SU-DHL-6 (cell line): ENCODE measurements at regions not wholly inside any gene's neighbourhood (a gene's known extent, or its start where the extent isn't known, plus 50 kb on each side); places are given as distances from the start of the nearest gene placed in this dataset.

Experiments used
- H2AFZ ChIP-seq: fragments of 200-600 bp; sonication (generic); 2 replicates; pipeline ENCODE4 v1.6.1; 2014; ENCODE audit warnings: low read depth, mild to moderate bottlenecking, moderate library complexity, mixed read lengths, antibody characterized with exemption, low read length; ENCODE audit not compliant: severe bottlenecking
- H3F3A ChIP-seq: fragments of 200-600 bp; shearing (Covaris generic); 2 replicates; pipeline ENCODE4 v1.6.0; 2016; ENCODE audit warnings: antibody characterized with exemption, mild to moderate bottlenecking; ENCODE audit not compliant: insufficient read depth
- H3K27ac ChIP-seq: fragments of 200-600 bp; sonication (generic); 2 replicates; pipeline ENCODE4 v1.5.1; 2016; ENCODE audit warnings: low read depth, mild to moderate bottlenecking, low read length, moderate library complexity, mixed read lengths
- H3K27me3 ChIP-seq: fragments of 200-600 bp; sonication (generic), shearing (Covaris generic); 2 replicates; pipeline ENCODE4 v1.6.0; 2014; ENCODE audit warnings: mild to moderate bottlenecking, low read length
- H3K36me3 ChIP-seq: fragments of 200-600 bp; sonication (generic); 2 replicates; pipeline ENCODE4 v1.6.1; 2014; ENCODE audit warnings: mild to moderate bottlenecking, low read length, mixed read lengths
- H3K4me2 ChIP-seq: fragments of 300-600, 200-600 bp; shearing (Covaris generic), sonication (generic); 2 replicates; pipeline ENCODE4 v1.6.0; 2014; ENCODE audit warnings: low read length, low read depth, mild to moderate bottlenecking; ENCODE audit not compliant: poor library complexity, severe bottlenecking
- H3K4me3 ChIP-seq: fragments of 200-600 bp; sonication (generic); 2 replicates; pipeline ENCODE4 v1.5.1; 2014; ENCODE audit warnings: antibody characterized with exemption, low read length, mild to moderate bottlenecking, mixed read lengths; ENCODE audit not compliant: insufficient read depth, poor library complexity, severe bottlenecking
- H3K79me2 ChIP-seq: fragments of 200-600 bp; sonication (generic); 2 replicates; pipeline ENCODE4 v1.6.1; 2014; ENCODE audit warnings: mild to moderate bottlenecking, low read length, moderate library complexity; ENCODE audit not compliant: insufficient read depth
- H3K9ac ChIP-seq: fragments of 200-600 bp; sonication (generic); 2 replicates; pipeline ENCODE4 v1.7.0; 2014; ENCODE audit warnings: mild to moderate bottlenecking, low read length
- H3K9me2 ChIP-seq: fragments of 200-600 bp; sonication (generic); replicated peaks from 2 replicates; pipeline ENCODE4 v1.6.1; 2014; ENCODE audit warnings: low read length; ENCODE audit not compliant: insufficient read depth
- H3K9me3 ChIP-seq: fragments of 200-600 bp; sonication (generic); 2 replicates; pipeline ENCODE4 v1.6.1; 2014; ENCODE audit warnings: low read length, mixed read lengths; ENCODE audit not compliant: insufficient read depth
- H4K20me1 ChIP-seq: fragments of 200-600 bp; sonication (generic); 2 replicates; pipeline ENCODE4 v1.6.1; 2014; ENCODE audit warnings: low read depth, mild to moderate bottlenecking, antibody characterized with exemption, low read length, moderate library complexity, mixed read lengths
- EZH2phosphoT487 ChIP-seq: fragments of 200-600 bp; sonication (generic), shearing (Covaris generic); conservative IDR thresholded peaks from 2 replicates; pipeline ENCODE4 v1.6.1; 2018; ENCODE audit warnings: mild to moderate bottlenecking, antibody characterized with exemption, low read length, moderate library complexity, mixed read lengths
- TF ChIP-seq, protein P1 (sequence below): fragments of 200-600 bp; sonication (generic); IDR thresholded peaks from one replicate; pipeline ENCODE4 v1.5.1; 2017; ENCODE audit warnings: antibody characterized with exemption, mild to moderate bottlenecking, low read length, moderate library complexity; ENCODE audit not compliant: insufficient read depth, poor library complexity, severe bottlenecking

GRCh38 chr15:95457520-95457919 is 873.0 kb upstream of the NR2F2 start:
- Histone ChIP-seq H3K9me2 (no peaks in the 10 kb centered on the region), H3K79me2 (no peaks in the 10 kb centered on the region), H3K36me3 (no peaks in the 10 kb centered on the region), H3K4me3 (no peak overlapping the region), H3F3A (no peaks in the 10 kb centered on the region), H2AFZ (no peak overlapping the region), H3K27me3 (no peaks in the 10 kb centered on the region), H3K27ac (no peak overlapping the region), H3K9ac (no peak overlapping the region), H3K9me3 (no peaks in the 10 kb centered on the region), H3K4me2 (no peak overlapping the region), H4K20me1 (no peaks in the 10 kb centered on the region)
- no peak for TF ChIP-seq EZH2phosphoT487
- TF ChIP-seq, protein P1, sequence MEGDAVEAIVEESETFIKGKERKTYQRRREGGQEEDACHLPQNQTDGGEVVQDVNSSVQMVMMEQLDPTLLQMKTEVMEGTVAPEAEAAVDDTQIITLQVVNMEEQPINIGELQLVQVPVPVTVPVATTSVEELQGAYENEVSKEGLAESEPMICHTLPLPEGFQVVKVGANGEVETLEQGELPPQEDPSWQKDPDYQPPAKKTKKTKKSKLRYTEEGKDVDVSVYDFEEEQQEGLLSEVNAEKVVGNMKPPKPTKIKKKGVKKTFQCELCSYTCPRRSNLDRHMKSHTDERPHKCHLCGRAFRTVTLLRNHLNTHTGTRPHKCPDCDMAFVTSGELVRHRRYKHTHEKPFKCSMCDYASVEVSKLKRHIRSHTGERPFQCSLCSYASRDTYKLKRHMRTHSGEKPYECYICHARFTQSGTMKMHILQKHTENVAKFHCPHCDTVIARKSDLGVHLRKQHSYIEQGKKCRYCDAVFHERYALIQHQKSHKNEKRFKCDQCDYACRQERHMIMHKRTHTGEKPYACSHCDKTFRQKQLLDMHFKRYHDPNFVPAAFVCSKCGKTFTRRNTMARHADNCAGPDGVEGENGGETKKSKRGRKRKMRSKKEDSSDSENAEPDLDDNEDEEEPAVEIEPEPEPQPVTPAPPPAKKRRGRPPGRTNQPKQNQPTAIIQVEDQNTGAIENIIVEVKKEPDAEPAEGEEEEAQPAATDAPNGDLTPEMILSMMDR, result no peak

DNA sequence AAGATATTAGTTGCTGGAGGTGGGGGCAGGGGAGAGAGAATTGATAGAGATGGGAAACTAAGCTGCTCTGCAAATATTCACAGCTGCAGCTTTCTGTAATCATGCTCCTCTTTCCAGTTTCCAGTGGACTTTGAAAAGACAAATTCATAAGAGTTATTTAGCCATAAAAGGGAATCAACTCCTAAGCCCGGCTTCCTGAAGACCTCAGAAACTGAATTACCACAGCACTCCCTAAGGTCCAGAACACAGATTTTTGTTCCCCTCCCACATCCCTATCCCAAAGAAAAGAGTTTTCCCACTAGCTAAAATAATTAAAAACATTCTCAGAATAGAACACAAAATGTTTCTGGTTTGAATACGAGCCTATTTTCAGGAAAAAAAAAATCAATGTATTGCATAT is 871.8 kb upstream of the NR2F2 start:
- H2AFZ ChIP-seq, result no peak overlapping the region
- H3K27me3 ChIP-seq, result no peaks in the 10 kb centered on the region
- no peak overlapping the region for H3K27ac ChIP-seq
- H3F3A ChIP-seq, result no peaks in the 10 kb centered on the region
- no peaks in the 10 kb centered on the region for H3K9me2 ChIP-seq
- no peaks in the 10 kb centered on the region for H4K20me1 ChIP-seq
- H3K9ac ChIP-seq, result no peak overlapping the region
- H3K4me3 ChIP-seq, result no peak overlapping the region
- no peaks in the 10 kb centered on the region for H3K79me2 ChIP-seq
- H3K4me2 ChIP-seq, result no peak overlapping the region
- H3K9me3 ChIP-seq, result no peaks in the 10 kb centered on the region
- TF ChIP-seq, protein P1, result no peak
- TF ChIP-seq EZH2phosphoT487, result no peak
- H3K36me3 ChIP-seq, result no peaks in the 10 kb centered on the region

DNA sequence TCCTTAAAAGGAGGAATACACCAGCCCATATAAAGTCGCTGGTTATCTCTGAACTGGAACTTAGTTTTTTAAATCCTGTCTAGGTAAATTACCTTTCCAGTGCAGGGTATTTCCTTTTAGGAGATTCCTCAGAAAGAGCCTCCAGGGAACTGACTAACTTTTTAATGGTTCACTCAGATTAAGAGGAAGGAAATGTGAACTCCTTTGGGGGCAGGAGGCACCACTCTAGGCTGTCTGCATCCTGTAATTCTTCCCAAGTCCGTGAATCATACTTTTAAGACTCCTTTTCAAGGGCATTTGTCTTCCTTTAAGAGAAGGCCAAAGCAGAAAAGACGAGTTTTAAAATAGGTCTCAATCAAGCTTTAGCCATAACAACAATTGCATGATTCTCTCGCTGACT is 871.2 kb upstream of the NR2F2 start:
- H3K36me3 ChIP-seq, result no peaks in the 10 kb centered on the region
- TF ChIP-seq EZH2phosphoT487, result no peak
- TF ChIP-seq, protein P1, result no peak
- no peaks in the 10 kb centered on the region for H3K79me2 ChIP-seq
- no peaks in the 10 kb centered on the region for H3K27me3 ChIP-seq
- no peak overlapping the region for H3K4me2 ChIP-seq
- H2AFZ ChIP-seq, result no peak overlapping the region
- H3K9me2 ChIP-seq, result no peaks in the 10 kb centered on the region
- no peak overlapping the region for H3K4me3 ChIP-seq
- H3K9me3 ChIP-seq, result no peaks in the 10 kb centered on the region
- no peaks in the 10 kb centered on the region for H4K20me1 ChIP-seq
- H3K27ac ChIP-seq, result no peak overlapping the region
- no peak overlapping the region for H3K9ac ChIP-seq
- no peaks in the 10 kb centered on the region for H3F3A ChIP-seq
